Rectal smooth muscle tissue (tissue), 1 donor: ENCODE measurements at regions not wholly inside any gene's neighbourhood (a gene's known extent, or its start where the extent isn't known, plus 50 kb on each side); places are given as distances from the start of the nearest gene placed in this dataset.

Source experiments
- H3K27ac ChIP-seq: one replicate; pipeline ENCODE4 v1.7.0; 2013; ENCODE audit warnings: low read depth, low read length, inconsistent platforms
- H3K27me3 ChIP-seq: one replicate; pipeline ENCODE4 v1.7.0; 2013; ENCODE audit warnings: low read length; ENCODE audit not compliant: control insufficient read depth, insufficient read depth
- H3K36me3 ChIP-seq: one replicate; pipeline ENCODE4 v1.7.0; 2013; ENCODE audit warnings: low read length; ENCODE audit not compliant: control insufficient read depth, insufficient read depth
- H3K4me1 ChIP-seq: one replicate; pipeline ENCODE4 v1.7.0; 2013; ENCODE audit warnings: low read length; ENCODE audit not compliant: control insufficient read depth, insufficient read depth
- H3K4me3 ChIP-seq: one replicate; pipeline ENCODE4 v1.7.0; 2013; ENCODE audit warnings: low read length
- H3K9ac ChIP-seq: one replicate; pipeline ENCODE4 v1.7.0; 2013; ENCODE audit warnings: low read length

DNA sequence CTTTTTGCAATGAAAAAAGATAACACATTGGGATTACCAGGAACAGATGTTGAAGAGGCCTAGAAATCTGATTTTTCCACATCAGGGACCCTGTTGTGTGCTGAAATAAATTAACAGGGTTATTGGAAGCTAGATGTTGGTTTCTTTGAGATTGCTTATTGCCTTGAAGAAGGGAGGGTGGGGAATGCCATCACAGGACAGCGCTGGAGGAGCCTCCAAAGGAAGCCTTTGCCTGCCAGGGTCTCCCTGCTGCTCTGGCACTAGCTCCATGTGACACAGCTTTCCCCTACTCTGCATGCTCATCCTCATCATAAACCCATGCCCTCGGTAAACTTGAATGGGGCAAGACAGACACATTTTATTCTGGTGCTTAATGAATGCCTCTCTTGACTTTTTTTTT lies 76.1 kb downstream of the MID1IP1 start:
- peaks cover 2% of the 10 kb centered on the region for H3K27me3 ChIP-seq
- no peak overlapping the region for H3K27ac ChIP-seq
- no peak overlapping the region for H3K4me3 ChIP-seq
- no peaks in the 10 kb centered on the region for H3K4me1 ChIP-seq
- no peaks in the 10 kb centered on the region for H3K36me3 ChIP-seq
- no peak overlapping the region for H3K9ac ChIP-seq

GRCh38 chrX:38878641-38879340 lies 77.5 kb downstream of the MID1IP1 start:
- Histone ChIP-seq H3K27me3 (no peaks in the 10 kb centered on the region), H3K4me1 (no peaks in the 10 kb centered on the region), H3K27ac (no peak overlapping the region), H3K36me3 (no peaks in the 10 kb centered on the region), H3K4me3 (no peak overlapping the region), H3K9ac (no peak overlapping the region)

- no peaks in the 10 kb centered on the region for H3K27me3 ChIP-seq
- H3K4me3 ChIP-seq: no peak overlapping the region
- no peaks in the 10 kb centered on the region for H3K36me3 ChIP-seq
- H3K27ac ChIP-seq: no peak overlapping the region
- H3K9ac ChIP-seq: no peak overlapping the region
- no peaks in the 10 kb centered on the region for H3K4me1 ChIP-seq
These were observed 78.5 kb downstream of the MID1IP1 start for GRCh38 chrX:38879631-38880220.

DNA sequence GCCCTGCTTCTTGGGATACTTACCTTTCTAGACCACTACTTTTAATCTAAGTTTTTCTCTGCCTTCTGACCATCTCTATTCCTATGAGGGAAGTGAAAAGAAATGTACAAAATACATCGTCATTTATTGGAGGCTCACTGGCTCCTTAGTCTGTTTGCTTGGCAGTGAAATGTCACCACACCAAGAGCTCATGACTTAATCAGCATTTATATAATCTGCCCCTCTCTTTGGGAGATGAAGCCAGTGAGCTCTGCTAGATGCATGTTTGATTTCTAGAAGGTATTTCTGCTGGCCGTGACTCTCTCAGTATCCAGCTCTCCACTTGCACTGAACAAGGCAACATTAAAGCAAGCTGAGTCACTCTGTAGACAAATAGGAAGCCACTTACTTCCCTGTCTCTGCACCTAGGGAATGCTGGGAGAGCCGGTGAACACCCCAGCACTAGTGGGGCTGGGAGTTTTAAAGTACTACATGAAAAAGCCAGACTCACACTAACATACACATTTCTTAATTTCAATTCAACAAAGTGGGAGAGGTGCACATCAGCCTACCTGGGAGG lies 79.1 kb downstream of the MID1IP1 start:
- Histone ChIP-seq H3K36me3 (no peaks in the 10 kb centered on the region), H3K27me3 (no peaks in the 10 kb centered on the region), H3K4me3 (no peak overlapping the region), H3K4me1 (no peaks in the 10 kb centered on the region), H3K27ac (no peak overlapping the region), H3K9ac (no peak overlapping the region)

DNA sequence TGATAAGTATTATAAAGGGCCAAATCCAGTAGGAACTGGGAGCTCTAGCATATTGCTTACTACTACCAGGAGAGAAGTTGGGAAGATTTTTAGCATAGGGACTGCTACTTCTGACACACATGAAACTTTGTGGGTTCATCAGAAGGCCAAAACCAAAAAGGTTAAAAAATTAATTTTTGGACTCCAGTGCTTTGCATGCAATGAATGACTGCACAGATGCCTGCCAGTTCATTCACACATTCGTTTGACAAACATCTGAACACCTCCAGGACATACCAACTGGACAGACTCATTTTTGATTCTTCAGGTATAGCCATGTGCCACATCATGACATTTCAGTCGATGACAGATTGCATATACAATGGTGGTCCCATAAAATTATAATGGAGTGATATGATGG lies 79.8 kb downstream of the MID1IP1 start:
- Histone ChIP-seq H3K9ac (no peak overlapping the region), H3K4me1 (no peaks in the 10 kb centered on the region), H3K27me3 (no peaks in the 10 kb centered on the region), H3K27ac (no peak overlapping the region), H3K36me3 (no peaks in the 10 kb centered on the region), H3K4me3 (no peak overlapping the region)

DNA sequence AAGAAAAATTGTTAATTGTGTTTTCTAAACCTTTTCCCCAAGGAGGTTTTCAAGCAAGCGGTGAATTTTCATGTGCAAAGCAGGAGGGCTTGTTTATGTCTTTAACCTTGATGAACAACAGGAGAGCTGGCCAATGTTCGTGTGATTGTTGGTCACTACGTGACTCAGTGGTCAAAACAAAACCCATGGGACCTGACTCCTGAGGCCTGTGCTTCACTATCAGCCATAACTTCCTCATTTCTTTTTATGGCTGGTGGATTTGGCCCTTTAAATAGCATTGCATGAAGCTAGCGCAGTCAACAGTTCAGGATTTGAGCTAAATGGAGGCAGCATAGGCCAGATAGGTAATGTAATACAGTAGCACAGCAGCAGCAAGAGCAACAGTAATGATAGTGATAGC lies 80.5 kb downstream of the MID1IP1 start:
- no peaks in the 10 kb centered on the region for H3K27me3 ChIP-seq
- no peaks in the 10 kb centered on the region for H3K36me3 ChIP-seq
- no peak overlapping the region for H3K27ac ChIP-seq
- H3K4me3 ChIP-seq: no peak overlapping the region
- H3K4me1 ChIP-seq: no peaks in the 10 kb centered on the region
- H3K9ac ChIP-seq: no peak overlapping the region

DNA sequence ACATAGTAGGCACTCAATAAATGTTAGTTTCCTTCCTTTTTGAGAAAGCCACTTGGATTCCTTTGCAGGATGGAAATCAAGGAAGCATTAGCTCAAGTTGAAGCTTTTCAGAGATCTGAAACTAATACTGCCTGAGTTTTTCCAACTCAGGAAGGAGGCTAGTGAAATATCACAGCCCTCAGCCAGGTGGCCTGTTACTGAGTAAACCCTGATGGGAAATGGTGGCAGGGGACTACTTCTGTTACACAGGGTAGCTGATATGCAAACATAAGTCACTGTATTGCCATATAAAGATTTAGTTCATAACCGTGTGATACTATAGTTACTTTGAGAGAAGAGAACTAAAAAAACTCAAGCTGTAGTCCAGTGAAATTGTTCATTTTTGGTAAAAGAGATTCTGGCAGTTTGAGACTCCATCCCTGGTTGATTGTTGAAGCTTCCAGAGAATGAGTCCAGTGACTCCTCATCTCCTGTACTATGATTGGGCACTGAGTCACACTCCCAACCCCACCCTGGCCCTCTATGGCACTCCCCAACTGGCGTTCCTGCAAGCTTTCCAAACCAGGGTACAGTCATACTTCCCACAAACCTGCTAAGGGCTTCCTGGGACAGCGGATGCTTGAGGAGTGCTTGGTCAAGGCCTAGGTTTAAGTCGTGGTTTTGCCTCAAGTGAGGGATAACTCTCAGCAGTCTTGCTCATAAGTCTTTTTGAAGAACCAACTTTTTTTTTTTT lies 81.8 kb downstream of the MID1IP1 start:
- Histone ChIP-seq H3K36me3 (no peaks in the 10 kb centered on the region), H3K9ac (no peak overlapping the region), H3K27ac (no peak overlapping the region), H3K27me3 (no peaks in the 10 kb centered on the region), H3K4me1 (no peaks in the 10 kb centered on the region), H3K4me3 (no peak overlapping the region)

DNA sequence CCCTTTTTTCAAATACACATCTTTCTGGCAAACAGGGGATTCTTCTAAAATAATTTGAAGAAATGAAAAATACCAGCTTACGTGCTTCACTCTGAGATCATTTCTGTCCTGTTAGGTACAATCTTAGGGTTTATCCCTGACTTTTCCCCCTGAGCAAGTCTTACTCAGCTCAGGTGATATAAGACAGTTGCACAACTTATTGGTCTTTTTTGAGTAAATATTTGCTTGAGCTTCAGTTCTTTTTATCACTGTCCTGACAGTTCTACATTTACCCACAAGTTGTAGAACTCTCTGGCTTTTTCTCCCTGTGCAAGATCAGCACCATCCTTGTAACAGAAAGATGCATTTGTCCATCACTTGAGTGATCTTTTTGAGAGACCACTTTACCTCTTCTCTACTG lies 84.9 kb downstream of the MID1IP1 start:
- no peak overlapping the region for H3K4me3 ChIP-seq
- no peaks in the 10 kb centered on the region for H3K36me3 ChIP-seq
- no peak overlapping the region for H3K9ac ChIP-seq
- no peaks in the 10 kb centered on the region for H3K4me1 ChIP-seq
- no peak overlapping the region for H3K27ac ChIP-seq
- no peaks in the 10 kb centered on the region for H3K27me3 ChIP-seq

- Histone ChIP-seq H3K4me1 (no peaks in the 10 kb centered on the region), H3K9ac (no peak overlapping the region), H3K27me3 (no peaks in the 10 kb centered on the region), H3K27ac (no peak overlapping the region), H3K36me3 (no peaks in the 10 kb centered on the region), H3K4me3 (no peak overlapping the region)
These were observed 86.0 kb downstream of the MID1IP1 start for GRCh38 chrX:38887222-38887621.

- no peaks in the 10 kb centered on the region for H3K27me3 ChIP-seq
- no peak overlapping the region for H3K9ac ChIP-seq
- H3K36me3 ChIP-seq: no peaks in the 10 kb centered on the region
- H3K4me1 ChIP-seq: no peaks in the 10 kb centered on the region
- no peak overlapping the region for H3K4me3 ChIP-seq
- H3K27ac ChIP-seq: no peak overlapping the region
These were observed 89.1 kb downstream of the MID1IP1 start for GRCh38 chrX:38890326-38890725.

DNA sequence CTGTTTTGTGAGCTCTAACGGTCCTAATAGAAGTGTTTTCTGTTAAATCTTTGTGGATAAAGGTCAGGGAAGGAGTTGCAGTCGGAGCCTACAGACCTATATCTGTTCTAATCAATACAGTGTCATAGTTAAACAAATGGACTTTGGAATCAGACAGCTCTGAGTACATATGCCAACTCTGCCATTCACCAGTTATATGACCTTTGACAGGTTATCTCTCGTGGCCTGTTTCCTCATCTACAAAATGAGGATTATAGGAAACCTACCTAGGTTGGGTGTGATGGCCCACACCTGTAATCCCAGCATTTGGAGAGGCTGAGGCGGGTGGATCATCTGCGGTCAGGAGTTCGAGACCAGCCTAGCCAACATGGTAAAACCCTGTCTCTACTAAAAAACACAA lies 89.7 kb downstream of the MID1IP1 start:
- Histone ChIP-seq H3K9ac (no peak overlapping the region), H3K27ac (no peak overlapping the region), H3K4me1 (no peaks in the 10 kb centered on the region), H3K36me3 (no peaks in the 10 kb centered on the region), H3K4me3 (no peak overlapping the region), H3K27me3 (no peaks in the 10 kb centered on the region)

GRCh38 chrX:38891641-38892413 lies 90.6 kb downstream of the MID1IP1 start:
- Histone ChIP-seq H3K27me3 (no peaks in the 10 kb centered on the region), H3K27ac (no peak overlapping the region), H3K36me3 (no peaks in the 10 kb centered on the region), H3K4me1 (no peaks in the 10 kb centered on the region), H3K4me3 (no peak overlapping the region), H3K9ac (no peak overlapping the region)
